HG02840 (cell line): ENCODE measurements at regions not wholly inside any gene's neighbourhood (a gene's known extent, or its start where the extent isn't known, plus 50 kb on each side); places are given as distances from the start of the nearest gene placed in this dataset.
"Not testable (repeated sequence)": the region's sequence is repeated elsewhere in the genome, so short reads cannot be mapped to it uniquely, and the experiment has no call there.

Source experiments
- ATAC-seq: cut with Tn5 transposase; IDR thresholded peaks from one replicate; pipeline ENCODE4 v1.9.1; 2021; ENCODE audit warnings: mild to moderate bottlenecking, moderate library complexity, moderate number of reproducible peaks; ENCODE audit not compliant: unreplicated experiment, low FRiP score

DNA sequence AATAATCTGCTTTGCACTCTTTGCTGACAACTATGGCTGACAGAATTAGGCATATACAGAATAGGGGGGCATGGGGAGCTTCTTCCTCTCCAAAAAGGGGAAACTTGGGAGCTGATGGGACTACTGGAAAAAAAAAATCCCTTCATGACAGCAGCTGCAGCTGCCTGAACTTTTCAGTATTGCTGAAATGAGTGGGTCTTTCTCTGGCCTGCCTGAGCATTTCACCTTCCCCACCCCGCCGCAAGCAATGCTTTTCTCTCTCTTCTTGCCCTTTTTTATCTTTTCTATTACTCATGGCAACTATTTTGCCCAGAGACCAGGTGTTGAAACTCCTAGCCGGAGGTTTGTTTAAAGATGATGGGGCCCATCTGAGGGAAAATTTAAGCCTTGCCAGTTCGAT lies 244.9 kb downstream of the SEMA3D start:
- ATAC-seq: no peak

DNA sequence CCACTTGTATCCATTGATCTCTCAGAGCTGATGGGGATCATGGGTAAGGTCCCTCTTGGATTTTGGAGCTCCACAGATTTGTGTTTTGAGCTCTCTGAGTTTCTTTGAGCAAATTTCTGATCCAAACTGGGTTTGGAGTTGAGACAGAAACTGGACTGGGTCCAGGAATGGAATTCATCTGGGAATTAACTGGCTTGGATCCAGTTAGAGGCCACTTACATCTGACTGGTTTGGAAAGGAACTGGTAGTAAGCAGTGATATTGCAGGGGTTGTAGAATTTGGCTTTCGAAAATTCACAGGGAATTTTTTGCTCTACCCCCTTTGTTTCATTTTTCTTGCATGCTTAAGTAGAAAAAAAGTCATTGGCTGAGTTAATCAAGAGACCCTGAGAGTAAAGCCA lies 245.6 kb downstream of the SEMA3D start:
- ATAC-seq: no peak

DNA sequence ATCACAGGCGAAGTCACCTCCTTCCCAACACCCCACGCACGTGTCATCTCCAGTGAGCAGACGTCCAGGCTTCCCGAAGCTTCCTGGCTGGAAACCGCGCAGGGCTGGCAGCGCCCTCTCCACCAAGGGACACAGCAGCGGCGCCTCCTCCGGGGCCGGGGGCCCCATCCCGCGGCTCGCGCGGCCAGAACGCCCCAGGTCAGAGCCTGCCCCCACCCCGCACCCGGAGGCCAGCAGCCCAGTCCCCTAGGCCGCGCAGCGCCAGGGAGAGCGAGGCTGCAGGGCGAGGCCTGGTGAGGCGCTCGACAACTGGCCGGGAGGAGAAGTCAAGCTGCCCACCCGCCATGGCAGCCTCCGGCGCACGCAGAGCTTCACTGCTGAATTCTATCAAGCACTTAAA lies 247.0 kb downstream of the SEMA3D start:
- no peak for ATAC-seq

DNA sequence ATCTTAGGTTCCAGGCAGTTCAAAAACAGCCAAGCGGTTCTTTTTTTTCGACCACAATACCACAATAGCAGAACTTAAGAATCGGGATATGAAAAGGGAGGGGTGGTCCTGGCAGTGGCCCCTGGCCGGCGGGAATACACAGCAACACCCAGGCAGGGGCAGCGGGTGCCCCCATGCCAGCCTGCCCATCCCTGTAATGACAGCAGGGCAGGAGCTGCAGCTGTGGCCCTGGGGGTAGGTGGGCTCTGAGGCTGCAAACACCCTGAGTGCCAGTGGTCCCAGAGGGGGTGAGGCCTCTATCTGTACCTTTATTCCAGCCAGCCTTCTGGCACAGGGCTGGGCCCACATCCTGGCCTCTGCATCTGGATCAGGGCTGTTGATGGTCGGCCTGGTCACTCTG lies 247.4 kb downstream of the SEMA3D start:
- ATAC-seq: no peak

DNA sequence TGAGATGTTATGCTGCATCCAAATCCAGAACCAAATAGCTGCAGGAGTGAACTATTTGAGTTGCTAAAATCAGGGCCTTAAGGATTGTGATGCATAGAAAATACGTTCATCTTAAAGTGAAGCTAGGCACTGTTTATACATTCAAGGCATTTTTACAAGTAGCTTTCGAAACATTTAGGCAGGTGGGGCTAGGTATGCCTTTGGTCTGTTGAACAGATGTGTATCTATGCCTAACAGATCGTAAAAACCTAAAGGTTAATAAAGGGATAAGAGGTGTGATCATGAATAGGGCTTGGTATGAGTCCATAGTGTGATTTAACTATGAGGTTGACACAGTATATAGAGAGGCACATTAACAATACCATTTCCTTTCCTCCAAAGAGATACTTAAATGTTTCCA lies 262.5 kb downstream of the SEMA3D start:
- ATAC-seq: no peak

DNA sequence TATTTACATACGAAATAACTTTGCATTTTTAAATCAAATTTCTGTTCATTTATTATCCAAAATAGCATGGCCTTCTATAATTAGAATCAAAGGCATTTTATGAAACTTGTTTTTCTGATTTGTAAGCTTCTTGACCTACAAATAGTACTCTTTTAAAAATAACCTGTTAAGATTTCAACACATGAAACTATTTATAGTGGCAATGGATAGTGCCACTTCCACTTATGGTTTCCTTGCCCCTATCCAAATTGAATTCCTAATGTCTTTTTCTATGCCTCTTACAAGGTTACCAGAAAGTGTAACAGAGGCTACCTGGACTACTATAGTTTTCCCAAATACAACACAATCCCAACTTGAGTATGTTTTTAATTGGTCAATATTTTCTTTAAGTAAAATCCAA lies 263.5 kb downstream of the SEMA3D start:
- ATAC-seq: no peak

DNA sequence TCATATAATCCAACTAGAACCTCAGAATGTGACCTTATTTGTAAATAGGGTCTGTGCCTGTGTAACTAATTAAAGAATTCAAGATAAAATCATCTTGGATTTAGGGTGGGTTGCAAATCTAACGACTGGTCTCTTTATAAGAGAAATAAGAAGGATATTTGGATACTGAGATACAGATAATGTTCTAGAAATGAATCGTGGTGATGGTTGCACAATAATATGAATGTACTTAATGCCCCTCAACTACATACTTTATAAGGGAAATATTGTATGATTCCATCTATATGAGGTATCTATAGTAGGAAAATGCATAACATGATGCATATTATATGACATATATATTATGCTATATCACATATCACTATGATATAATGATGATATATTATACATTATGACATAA lies 265.7 kb downstream of the SEMA3D start:
- ATAC-seq: no peak

DNA sequence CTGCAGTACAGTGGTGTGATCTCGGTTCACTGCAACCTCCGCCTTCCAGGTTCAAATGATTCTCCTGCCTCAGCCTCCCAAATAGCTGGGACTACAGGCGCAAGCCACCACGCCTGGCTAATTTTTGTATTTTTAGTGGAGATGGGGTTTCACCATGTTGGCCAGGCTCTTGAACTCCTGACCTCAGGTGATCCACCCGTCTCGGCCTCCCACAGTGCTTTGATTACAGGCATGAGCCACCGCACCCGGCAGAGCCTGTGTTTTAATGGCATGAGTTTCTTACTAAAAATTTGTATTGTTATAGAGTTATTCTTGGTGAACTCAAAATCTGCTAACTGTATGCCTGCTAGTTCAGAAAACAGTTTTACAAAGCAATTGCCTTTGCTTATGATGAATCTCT lies 269.9 kb downstream of the SEMA3D start:
- not testable (repeated sequence) for ATAC-seq

DNA sequence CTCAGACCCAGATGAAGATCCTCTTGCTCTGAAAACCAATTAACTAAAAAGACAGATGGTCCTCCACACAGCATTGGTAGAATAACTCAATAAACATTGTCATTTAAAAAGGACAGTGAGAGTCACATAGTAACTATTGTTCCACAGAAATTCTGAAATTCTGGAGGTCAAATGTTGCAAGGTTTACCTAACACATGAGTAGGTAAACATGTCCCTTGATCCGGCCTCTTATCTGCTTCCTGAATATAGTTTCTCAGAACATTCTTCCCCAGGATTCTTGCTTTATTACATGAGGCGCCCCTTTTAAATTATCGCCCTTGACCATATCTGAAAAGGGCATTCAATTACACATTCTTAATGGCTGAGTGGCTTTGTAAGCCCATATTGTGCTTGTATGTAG lies 270.7 kb downstream of the SEMA3D start:
- no peak for ATAC-seq

DNA sequence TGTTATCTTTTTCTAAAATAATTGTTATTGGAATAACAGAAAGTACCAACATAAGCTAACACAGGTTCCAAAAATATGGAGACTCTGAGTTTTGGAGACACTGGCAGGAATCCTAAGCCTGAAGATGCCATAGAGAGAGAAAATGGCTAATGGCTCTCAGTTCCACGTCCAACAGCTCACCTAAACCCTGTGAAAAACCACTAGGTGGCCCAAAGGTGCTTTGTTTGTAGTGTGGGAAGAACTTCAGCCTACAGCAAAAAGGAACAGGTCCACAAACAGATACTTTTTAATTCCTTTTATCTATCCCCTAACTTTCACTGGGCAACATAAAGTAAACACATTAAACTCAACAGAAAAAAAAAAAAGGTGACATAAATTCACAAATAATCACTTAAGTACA lies 272.3 kb downstream of the SEMA3D start:
- no peak for ATAC-seq

DNA sequence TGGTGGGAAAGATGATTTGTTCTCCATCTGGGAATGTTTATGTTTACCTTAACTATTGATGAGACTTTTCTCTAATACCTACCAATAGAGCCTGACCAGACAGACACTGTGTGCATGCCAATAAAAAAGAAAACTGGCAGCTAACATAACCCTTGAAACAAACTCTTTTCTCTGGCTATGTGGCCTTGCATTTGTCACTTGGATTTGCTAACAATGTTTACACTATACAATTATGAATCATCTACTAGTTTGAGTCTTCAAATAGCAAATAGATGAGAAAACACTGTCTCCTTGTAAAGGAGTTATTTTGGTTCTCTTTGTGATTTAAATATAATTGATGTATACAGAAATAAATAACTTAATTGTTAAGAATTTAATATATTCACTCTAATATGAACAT lies 273.1 kb downstream of the SEMA3D start:
- no peak for ATAC-seq

DNA sequence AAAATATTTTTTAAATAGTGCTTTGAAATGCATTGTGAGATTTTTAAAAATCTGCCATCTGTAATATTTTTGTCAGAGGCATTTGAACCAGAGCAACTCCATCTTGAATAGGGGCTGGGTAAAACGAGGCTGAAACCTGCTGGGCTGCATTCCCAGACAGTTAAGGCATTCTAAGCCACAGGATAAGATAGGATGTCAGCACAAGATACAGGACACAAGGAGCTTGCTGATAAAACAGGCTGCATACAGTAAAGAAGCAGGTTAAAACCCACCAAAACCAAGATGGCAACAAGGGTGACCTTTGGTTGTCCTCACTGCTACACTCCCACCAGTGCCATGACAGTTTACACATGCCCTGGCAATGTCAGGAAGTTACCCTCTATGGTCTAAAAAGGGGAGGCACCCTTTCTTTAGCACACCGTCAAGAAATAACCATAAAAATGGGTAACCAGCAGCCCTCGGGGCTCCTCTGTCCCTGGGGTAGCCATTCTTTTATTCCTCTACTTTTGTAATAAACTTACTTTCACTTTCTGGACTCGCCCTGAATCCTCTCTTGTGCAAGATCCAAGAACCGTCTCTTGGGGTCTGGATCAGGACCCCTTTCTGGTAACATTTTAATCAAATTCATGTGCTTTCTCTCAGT lies 273.7 kb downstream of the SEMA3D start:
- ATAC-seq: no peak

DNA sequence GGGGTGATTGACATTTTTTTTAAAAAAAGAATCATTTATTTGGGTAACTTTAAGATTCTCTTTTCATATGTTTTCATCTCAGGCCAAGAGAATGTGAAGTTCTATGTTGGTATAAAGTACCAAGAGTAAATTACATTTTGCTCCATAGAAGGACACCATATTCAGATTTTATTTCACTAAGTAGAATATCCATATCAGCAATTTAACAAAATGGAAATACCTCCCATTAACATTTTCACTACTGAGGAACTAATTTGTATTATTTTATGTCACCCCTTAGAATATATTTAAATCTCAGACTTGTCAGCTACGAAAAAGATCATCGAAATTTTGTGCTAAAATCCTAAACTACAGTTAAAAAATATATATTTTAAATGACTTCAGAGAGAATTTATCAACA lies 274.3 kb downstream of the SEMA3D start:
- no peak for ATAC-seq

DNA sequence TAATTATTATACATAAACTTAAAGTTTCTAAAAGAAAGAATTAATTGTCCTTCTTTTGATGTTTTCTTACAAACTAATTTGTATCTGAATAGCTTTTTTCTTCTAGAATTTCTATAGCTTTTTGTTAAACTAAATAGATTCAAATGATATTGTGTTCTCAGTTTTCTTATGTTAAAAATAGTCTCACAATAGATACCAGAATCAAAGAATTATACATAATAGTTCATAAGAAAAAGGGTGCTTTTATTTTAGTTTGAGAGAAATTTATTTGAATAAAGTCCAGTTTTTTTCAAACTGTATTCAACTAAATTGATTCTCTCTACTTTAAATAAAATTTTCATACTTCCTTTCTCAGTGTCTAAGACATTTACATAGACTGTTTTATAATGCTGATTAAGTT lies 274.8 kb downstream of the SEMA3D start:
- no peak for ATAC-seq

DNA sequence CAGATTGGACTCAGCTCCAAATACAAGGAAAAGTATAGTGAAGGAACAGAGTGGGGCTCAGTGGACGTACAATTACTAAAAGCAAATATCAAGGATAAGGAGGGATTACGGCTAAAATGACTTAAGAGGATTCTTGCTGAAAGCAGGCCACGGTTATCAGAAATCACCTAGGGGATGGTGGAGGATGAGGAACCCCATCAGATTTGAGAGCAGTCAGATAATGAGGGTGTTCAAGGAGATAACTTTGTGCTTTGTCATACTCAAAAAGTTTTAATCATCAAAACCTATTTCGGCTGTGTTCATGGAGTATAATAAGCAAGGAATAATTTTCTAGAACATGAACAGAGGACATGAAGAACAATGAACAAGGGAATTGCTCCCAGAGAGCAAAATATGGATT lies 275.8 kb downstream of the SEMA3D start:
- ATAC-seq: no peak

DNA sequence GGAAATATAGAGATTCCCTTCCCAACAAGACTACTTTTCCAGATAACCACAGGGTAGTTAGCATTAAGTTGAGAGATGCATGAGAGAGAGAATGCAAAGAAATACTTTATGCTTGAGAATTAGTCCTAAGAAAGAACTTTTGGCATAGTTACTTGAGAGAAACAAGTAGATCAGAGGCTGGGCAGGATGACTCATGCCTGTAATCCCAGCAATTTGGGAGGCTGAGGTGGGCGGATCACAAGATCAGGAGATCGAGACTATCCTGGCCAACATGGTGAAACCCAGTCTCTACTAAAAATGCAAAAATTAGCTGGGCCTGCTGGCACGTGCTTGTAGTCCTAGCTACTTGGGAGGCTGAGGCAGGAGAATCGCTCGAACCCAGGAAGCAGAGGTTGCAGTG lies 276.5 kb downstream of the SEMA3D start:
- not testable (repeated sequence) for ATAC-seq

DNA sequence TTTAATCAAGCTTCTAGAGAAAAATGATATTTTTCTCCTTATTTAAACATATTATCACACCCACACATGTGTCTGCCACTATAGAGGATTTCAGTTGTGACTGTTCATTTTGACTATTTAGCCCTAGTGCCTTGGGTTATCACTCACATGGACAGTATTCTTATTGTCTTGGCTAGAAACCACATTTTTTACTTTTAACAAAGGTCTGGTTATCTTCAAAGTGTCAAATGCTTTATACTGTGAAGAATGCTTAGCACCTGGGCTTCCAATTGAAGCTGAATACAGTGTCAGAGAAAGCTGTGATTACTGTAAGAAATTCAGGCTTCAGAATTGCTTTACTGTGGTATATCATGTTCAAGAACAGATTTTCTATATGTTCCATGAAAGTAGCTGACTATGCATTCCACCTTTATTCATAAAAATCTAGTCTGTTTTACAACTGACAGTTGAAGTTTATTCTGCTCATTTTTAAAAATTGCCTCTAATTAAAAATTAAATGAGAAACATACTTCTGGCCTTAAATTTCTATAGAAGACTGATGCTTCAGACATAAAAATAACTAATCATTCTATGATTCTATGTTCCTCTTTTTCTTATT lies 278.6 kb downstream of the SEMA3D start:
- ATAC-seq: no peak

DNA sequence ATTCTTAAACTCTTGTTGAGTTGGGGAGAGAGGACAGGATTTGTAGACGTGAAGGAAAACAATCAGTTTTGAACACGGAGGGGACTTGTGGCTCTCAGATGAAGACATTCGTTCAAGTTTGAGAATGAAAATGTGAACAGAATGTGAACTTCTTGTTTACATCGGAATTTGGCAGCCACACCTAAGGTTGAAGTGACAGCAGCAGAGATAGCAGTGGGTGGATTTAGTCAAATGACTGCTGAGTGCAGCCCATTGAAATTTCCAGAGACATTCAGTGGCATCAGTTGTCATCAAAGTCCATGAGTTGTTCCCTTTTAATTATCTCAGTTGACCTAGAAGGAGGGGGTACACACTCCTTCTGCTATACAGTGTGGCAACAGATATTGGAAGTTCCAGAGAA lies 280.0 kb downstream of the SEMA3D start:
- ATAC-seq: no peak

DNA sequence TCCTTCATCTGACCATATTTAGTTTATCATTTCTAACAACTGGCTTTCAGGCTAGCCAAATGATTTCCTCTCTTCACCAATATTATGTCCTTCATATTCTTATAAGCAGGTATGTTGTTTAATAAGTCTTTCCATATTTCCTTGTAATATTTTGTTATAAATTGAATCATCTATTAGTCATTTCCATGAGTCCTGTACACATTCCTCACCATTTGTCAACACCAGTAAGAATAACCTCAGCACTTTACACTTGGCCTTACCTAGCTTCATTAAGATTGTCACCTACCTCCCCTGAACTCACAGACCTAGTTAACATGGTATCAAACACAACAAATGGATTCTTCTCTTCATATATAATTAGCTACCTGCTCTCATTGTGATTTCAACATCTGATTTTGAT lies 282.3 kb downstream of the SEMA3D start:
- ATAC-seq: no peak

DNA sequence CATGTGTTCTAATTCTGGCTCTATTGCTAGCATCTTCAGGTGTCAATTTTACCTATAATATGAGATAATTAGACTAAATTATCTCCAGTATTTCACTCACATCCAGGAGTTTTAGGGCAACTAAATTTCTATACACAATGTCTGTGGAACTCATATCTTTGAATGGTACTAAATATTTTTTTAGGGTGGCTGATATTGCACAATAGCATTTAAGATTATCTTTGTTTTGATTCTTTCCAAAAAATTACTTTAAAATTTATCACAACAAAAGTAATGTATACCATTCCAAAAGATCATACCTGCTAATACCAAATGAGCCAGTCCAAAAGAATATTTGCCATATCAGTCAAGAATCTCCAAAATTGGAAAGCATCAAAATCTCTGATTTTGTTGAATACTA lies 285.5 kb downstream of the SEMA3D start:
- ATAC-seq: no peak

DNA sequence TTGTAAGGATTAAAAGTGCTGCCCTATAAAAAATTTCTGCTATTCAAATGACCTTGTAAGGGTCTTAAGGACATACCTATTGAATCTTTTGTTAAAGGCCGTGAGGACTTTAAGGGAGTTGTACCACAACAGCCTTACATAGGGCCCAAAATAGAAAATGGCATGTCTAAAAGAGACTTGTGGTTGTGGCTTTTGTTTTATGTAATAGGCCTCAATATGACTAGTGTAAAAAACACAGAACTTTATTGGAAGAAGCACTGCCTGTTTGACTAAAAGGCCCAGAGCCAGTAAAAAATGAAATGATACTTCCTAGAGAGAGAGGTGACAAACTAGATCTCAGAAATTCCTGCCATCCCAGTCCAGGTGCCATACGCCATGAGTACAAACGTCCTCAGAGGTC lies 286.6 kb downstream of the SEMA3D start:
- ATAC-seq: no peak

DNA sequence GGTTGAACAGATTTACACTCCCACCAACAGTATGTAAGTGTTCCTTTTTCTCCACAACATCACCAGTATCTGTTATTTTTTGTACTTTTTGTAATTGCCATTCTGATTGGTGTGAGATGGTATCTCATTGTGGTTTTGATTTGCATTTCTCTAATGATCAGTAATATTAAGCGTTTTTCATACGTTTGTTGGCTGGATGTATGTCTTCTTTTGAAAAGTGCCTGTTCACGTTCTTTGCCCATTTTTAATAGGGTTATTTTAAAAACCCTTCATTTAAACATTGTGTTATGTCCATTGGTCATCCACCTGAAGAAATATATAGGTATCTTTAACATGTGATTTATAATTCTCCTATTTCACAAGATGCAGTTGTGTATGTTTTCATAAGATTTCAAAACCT lies 291.3 kb downstream of the SEMA3D start:
- ATAC-seq: no peak

DNA sequence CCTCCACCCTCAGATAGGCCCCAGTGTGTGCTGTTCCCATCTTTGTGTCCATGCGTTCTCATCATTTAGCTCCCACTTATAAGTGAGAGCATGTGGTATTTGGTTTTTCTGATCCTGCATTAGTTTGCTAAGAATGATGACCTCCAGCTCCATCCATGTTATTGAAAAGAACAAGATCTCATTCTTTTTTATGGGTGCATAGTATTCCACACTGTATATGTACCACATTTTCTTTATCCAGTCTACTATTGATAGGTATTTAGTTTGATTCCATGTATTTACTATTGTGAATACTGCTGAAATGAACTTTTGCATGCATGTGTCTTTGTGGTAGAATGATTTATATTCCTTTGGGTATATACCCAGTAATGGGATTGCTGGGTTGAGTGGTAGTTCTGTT lies 303.3 kb downstream of the SEMA3D start:
- not testable (repeated sequence) for ATAC-seq
